Left lung (tissue), 4 donors: ENCODE measurements at regions not wholly inside any gene's neighbourhood (a gene's known extent, or its start where the extent isn't known, plus 50 kb on each side); places are given as distances from the start of the nearest gene placed in this dataset.

ENCODE experiments used
- ATAC-seq: fragments of 200-7000 bp; cut with Tn5 transposase; one replicate; pipeline ENCODE4 v1.9.1; 2020; ENCODE audit warnings: moderate library complexity
- DNase-seq, 4 donors: peaks; one replicate each; pipeline ENCODE4 v3.0.0-alpha.2; 2013 to 2020
- H3K27ac ChIP-seq, 2 donors: fragments of 200-600 bp; sonication (generic) in 1 of 2; one replicate each; pipeline versions ENCODE4 v1.5.0 to v1.8.0; 2020 to 2021
- H3K27me3 ChIP-seq, 2 donors: fragments of 200-600 bp; sonication (generic) in 1 of 2; one replicate each; pipeline versions ENCODE4 v1.5.0 to v1.8.0; 2020 to 2021
- H3K36me3 ChIP-seq, 2 donors: fragments of 200-600 bp; sonication (generic) in 1 of 2; one replicate each; pipeline versions ENCODE4 v1.5.0 to v1.8.0; 2020 to 2021
- H3K4me1 ChIP-seq, 2 donors: fragments of 200-600 bp; one replicate each; pipeline ENCODE4 v1.8.0; 2021
- H3K4me3 ChIP-seq, 2 donors: fragments of 200-600 bp; sonication (generic) in 1 of 2; one replicate each; pipeline versions ENCODE4 v1.5.0 to v1.8.0; 2020 to 2021; ENCODE audit warnings: mild to moderate bottlenecking in 1 of 2
- H3K9me3 ChIP-seq, 2 donors: fragments of 200-600 bp; sonication (generic) in 1 of 2; one replicate each; pipeline versions ENCODE4 v1.5.0 to v1.8.0; 2020 to 2021
- CTCF ChIP-seq, 2 donors: fragments of 200-600 bp; sonication (generic) in 1 of 2; IDR thresholded peaks; one replicate each; pipeline versions ENCODE4 v1.5.0 to v1.8.0; 2021; ENCODE audit warnings: antibody characterized with exemption in 2 of 2
- intact Hi-C, 2 donors: fragments of 100-400 bp; cut with DNase I; formaldehyde crosslinking; loops; one replicate each; pipeline versions ENCODE4 v1.11.2 to v1.14.2; 2022
- donor health status: DM: no; HTN: yes; CAD: no.
- donor health status: DM: no; HTN: no; CAD: no.

- Histone ChIP-seq H3K4me3 (no peak overlapping the region), H3K4me1 (no peaks in the 10 kb centered on the region), H3K27me3 (no peaks in the 10 kb centered on the region), H3K27ac (no peak overlapping the region), H3K9me3 (no peaks in the 10 kb centered on the region), H3K36me3 (no peaks in the 10 kb centered on the region)
- TF ChIP-seq CTCF (IDR thresholded peaks at IDR 0.05), result no peak
- intact Hi-C loops, result no loop called here
- ATAC-seq (no peak), DNase-seq (no peak)
These were observed 113.7 kb downstream of the RNASET2 start for GRCh38 chr6:166842607-166843006.

GRCh38 chr6:166841216-166841615, 115.1 kb downstream of the RNASET2 start:
- Histone ChIP-seq H3K36me3 (no peaks in the 10 kb centered on the region), H3K27me3 (no peaks in the 10 kb centered on the region), H3K9me3 (no peaks in the 10 kb centered on the region), H3K4me1 (no peaks in the 10 kb centered on the region), H3K27ac (no peak overlapping the region), H3K4me3 (no peak overlapping the region)
- no peak for ATAC-seq
- intact Hi-C loops, result no loop called here
- no peak for DNase-seq
- TF ChIP-seq CTCF (IDR thresholded peaks at IDR 0.05), result no peak

GRCh38 chr6:166839569-166839968, 116.8 kb downstream of the RNASET2 start:
- no peak overlapping the region for H3K4me3 ChIP-seq
- H3K36me3 ChIP-seq, result no peaks in the 10 kb centered on the region
- no peak for ATAC-seq
- H3K27ac ChIP-seq, result no peak overlapping the region
- no peaks in the 10 kb centered on the region for H3K4me1 ChIP-seq
- intact Hi-C loops, result no loop called here
- TF ChIP-seq CTCF (IDR thresholded peaks at IDR 0.05), result no peak
- no peaks in the 10 kb centered on the region for H3K27me3 ChIP-seq
- no peaks in the 10 kb centered on the region for H3K9me3 ChIP-seq
- DNase-seq, result no peak

GRCh38 chr6:166838987-166839386, 117.4 kb downstream of the RNASET2 start:
- no peaks in the 10 kb centered on the region for H3K36me3 ChIP-seq
- H3K4me3 ChIP-seq, result no peak overlapping the region
- H3K27ac ChIP-seq, result no peak overlapping the region
- intact Hi-C loops, result no loop called here
- H3K27me3 ChIP-seq, result no peaks in the 10 kb centered on the region
- H3K4me1 ChIP-seq, result no peaks in the 10 kb centered on the region
- DNase-seq, result no peak
- TF ChIP-seq CTCF (IDR thresholded peaks at IDR 0.05), result no peak
- ATAC-seq, result no peak
- H3K9me3 ChIP-seq, result no peaks in the 10 kb centered on the region

GRCh38 chr6:166836785-166837718, 119.3 kb downstream of the RNASET2 start:
- no peak overlapping the region for H3K27ac ChIP-seq
- no peak for ATAC-seq

More at GRCh38 chr6:166836785-166837718, 119.3 kb downstream of the RNASET2 start:
- Histone ChIP-seq H3K4me3 (no peak overlapping the region), H3K27me3 (no peaks in the 10 kb centered on the region), H3K36me3 (no peaks in the 10 kb centered on the region), H3K9me3 (no peaks in the 10 kb centered on the region), H3K4me1 (no peaks in the 10 kb centered on the region)
- TF ChIP-seq CTCF (IDR thresholded peaks at IDR 0.05), result no peak
- DNase-seq, result no peak
- intact Hi-C loops, result no loop called here
